HG02970 (cell line): ENCODE measurements at regions not wholly inside any gene's neighbourhood (a gene's known extent, or its start where the extent isn't known, plus 50 kb on each side); places are given as distances from the start of the nearest gene placed in this dataset.
"Not testable (repeated sequence)": the region's sequence is repeated elsewhere in the genome, so short reads cannot be mapped to it uniquely, and the experiment has no call there.

Experiments
- ATAC-seq: cut with Tn5 transposase; IDR thresholded peaks from one replicate; pipeline ENCODE4 v1.9.1; 2021; ENCODE audit warnings: mild to moderate bottlenecking, moderate library complexity, moderate number of reproducible peaks; ENCODE audit not compliant: unreplicated experiment, low FRiP score

- not testable (repeated sequence) for ATAC-seq
These were observed 93.2 kb upstream of the RPH3AL start, which contains the start of gene RFLNB for GRCh38 chr17:445839-446238. RFLNB (minus strand) TSS chr17:445939.

DNA sequence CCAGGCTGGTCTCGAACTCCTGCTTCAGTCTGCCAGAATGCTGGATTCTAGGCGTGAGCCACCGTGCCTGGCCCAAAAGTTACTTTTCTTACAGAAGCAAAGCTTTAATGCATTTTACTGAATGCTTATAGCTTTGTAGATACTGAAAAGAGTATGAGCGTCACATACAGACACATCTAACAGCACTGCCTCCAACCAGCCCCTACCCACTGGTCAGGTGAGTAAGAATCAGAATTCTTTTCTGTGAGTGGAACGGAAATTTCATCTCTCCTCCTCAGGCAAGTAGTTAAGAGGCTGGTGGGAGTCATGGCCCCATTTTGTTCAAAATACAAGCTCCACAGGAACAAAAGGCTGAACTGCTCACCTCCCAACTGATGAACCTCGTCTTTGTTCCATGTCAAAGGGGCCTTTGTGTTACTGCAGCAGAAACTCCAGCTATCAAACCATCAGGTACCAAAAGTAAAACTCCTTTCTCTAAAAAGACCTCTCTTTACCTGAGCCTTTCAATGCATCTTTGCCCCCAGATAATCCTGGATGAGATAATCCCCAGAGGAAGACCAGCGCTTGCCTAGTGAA, 92.4 kb upstream of the RPH3AL start:
- ATAC-seq = no peak

DNA sequence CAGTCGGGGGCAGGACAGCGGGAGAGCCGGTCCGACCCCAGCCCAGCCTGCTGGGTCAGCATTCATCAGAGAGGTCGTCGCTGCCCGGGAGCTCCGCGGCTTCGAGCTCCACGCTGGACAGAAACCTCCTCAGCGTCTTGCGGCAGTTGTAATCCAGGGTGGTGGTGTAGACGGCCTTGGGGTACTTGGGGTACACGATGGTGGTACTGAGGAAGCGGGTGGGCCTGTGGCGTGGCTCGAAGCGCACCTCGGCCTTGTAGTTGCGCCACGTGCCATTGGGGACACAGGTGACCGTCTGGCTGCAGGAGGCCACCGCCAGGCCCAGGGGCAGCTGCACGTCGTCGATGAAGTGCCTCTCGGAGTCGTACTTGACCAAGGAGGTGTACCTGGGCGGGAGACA, 90.5 kb upstream of the RPH3AL start:
- no peak for ATAC-seq

DNA sequence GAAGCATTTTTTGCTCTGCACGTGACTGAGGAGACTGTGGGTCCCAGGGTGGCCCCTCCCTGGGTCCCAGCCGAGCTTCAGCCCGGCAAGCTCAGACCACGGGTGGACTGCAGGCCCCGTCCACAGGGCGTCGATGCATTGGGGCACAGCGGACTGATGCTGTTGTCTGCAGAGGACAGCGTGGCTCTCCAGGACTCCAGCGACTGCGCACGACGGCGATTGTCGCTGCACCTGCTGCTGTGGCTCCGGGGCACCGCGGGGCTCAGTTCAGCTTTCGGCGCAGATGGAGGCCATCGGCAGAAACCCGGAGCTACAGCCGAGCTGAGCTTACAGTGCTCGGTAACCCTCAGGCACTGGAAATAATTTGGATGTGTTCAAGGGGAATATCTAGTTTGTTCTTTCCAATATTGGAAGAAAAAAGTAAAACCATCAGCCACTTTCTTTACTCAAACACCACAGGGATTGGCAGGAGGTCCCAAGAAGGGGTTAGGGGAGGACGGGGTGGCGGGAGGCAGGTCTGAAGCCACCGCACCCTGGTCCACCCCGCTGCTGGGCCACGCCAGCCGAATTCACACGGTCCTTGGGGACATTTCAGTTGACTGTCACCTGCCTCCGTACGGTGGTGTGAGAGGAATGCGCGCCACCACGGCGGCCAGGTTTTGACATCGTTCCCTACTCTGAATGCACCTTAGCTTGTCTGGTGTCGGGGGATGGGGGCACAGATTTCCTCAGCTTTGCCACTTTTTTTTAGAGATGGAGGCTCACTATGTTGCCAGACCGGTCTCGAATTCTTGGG, 88.7 kb upstream of the RPH3AL start:
- no peak for ATAC-seq

GRCh38 chr17:438191-438590, 85.6 kb upstream of the RPH3AL start:
- no peak for ATAC-seq

DNA sequence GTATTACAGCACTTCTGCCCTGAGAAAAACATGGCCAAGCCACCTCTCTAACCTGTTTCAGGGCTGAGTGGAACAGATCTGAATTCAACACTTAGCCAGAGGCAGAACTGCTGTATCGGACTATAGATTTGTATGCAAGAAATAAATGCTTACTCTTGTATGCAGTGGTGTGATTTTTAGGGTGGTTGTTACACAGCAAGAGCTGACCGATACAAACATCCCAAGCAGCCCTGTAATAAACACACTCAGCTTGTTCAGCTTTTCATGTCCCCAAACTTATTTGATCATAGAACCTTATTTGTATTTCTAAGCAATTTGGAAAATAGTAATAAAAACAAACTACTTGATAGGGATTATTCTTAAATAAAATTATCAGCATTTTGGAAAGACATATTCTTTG, 84.9 kb upstream of the RPH3AL start:
- no peak for ATAC-seq

- no peak for ATAC-seq
These were observed 84.0 kb upstream of the RPH3AL start for GRCh38 chr17:436571-436970.

DNA sequence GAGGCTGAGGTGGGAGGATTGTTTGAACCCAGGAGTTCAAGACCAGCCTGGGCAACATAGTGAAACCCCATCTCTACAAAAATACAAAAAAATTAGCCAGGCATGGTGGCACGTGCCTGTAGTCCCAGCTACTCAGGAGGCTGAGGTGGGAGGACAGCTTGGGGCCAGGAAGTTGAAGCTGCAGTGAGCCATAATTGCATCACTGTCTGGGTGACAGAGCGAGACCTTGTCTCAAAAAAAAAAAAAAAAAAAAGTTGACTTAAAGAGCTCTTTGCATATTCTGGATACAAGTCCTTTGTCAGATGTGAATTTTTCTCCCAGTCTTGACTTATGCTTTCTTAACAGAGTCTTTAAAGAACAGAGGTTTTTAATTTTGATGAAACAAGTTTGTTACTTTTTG, 79.9 kb upstream of the RPH3AL start:
- not testable (repeated sequence) for ATAC-seq

- no peak for ATAC-seq
These were observed 78.9 kb upstream of the RPH3AL start for GRCh38 chr17:431494-431893.

DNA sequence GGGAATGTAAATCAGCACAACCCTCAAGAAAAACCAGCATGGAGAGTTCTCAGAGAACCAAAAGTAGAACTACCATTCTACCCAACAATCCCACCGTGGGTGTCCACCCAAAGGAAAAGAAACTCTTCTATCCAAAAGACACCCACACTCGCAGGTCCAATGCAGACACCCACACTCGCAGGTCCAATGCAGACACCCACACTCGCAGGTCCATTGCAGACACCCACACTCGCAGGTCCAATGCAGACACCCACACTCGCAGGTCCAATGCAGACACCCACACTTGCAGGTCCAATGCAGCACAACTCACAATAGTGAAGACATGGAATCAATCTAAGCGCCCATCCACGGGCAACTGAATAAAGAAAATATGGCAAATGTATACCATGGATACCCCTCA, 77.0 kb upstream of the RPH3AL start:
- no peak for ATAC-seq

DNA sequence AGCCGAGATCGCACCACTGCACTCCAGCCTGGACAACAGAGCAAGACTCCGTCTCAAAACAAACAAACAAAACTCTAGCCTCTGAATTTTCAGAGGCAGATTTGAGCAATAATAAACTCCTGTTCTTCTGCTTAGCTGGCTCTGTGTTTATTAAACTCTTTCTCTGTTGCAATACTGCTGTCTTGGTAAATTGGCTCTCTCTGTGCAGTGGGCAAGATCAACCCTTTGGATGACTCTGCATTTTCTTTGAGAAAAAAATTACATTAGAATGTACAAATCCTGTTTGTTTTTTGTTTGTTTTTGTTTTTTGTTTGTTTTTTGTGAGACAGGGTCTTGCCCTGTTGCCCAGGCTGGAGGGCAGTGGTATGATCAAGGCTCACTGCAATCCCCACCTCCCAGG, 75.8 kb upstream of the RPH3AL start:
- no peak for ATAC-seq

GRCh38 chr17:427891-428290, 75.3 kb upstream of the RPH3AL start:
- ATAC-seq = no peak

DNA sequence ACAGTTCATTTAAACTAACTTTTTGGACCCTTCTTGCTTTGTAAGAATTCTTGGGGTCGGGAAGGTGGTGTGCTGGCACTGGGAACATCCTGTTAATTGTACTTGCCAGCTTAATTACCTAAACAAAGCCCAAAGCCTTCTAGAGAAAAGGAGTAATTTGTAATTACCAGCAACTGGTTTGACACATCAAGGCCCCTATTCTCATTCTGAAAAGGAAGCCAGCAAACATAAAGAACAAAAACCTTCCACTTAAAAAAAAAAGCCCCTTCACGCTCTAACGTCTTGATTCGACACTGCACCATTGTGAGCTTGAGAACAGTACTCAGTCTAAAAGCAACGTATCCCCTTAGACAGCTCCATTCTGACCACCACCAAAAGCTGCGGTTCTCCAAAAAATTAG, 74.7 kb upstream of the RPH3AL start:
- ATAC-seq = no peak

DNA sequence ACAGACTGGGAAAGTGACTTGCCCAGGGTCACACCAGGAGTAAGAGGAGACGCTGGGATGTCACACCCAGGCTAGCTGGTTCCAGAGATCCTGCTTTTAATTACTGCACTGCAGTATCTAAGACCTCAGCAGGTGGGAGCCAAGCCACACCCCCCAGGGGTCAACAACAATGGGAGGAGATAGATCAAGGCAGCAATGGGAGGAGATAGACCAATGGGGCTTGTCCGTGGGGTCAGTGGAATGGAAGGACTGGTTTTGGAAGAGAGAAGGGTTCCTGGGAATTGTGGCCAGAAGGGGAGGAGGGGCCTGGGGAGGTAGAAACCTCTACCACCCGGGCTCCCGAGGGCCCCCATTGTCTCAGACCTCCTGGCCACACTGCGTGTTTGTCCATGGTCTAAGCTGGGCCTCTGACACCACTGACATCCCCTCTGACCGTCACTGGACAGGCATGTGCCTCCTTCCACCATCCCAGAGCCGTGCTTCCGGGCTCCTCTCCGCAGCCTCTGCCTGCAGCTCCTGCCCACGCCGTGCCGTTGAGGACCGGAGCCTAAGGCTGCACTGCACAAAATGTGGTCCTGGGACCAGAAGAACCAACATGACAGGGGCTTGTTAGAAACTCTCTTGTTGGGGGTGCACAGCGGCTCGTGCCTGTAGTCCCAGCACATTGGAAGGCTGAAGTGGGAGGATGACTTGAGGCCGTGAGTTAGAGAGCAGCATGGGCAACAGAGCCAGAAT, 69.8 kb upstream of the RPH3AL start:
- no peak for ATAC-seq

- ATAC-seq = no peak
These were observed 68.0 kb upstream of the RPH3AL start for GRCh38 chr17:420479-421175.

DNA sequence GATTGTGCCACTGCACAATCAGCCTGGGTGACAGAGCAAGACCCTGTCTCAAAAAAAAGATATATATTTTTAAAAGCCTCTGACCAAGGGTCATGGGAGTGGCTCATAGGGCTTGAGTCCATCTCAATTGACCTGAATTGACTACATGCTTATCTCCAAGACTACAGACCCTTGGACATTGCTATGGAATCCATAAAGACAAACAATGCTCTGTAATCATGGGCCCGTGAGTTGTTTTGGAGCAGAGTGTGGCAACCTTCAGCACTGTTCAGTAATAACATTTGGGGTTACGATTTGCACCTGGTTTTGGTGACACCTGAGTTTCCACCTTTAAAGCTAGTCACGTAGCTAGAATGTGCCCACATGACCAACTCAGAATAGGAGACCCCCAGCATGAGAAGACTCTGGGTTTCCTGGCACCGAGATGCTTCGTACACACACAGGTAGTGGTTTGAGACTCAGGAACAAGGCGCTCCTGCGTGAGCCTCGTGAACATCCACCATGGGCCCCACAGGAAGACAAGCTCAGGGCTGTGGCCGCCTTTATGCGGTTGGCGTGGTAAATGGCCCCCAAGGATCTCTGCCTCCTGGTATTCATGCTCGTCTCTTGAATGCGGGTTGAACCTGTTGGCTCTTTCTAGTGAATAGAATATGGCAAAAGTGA, 66.6 kb upstream of the RPH3AL start:
- no peak for ATAC-seq

- ATAC-seq = no peak
These were observed 65.8 kb upstream of the RPH3AL start for GRCh38 chr17:418421-418751.

- no peak for ATAC-seq
These were observed 65.2 kb upstream of the RPH3AL start for GRCh38 chr17:417691-418420.

DNA sequence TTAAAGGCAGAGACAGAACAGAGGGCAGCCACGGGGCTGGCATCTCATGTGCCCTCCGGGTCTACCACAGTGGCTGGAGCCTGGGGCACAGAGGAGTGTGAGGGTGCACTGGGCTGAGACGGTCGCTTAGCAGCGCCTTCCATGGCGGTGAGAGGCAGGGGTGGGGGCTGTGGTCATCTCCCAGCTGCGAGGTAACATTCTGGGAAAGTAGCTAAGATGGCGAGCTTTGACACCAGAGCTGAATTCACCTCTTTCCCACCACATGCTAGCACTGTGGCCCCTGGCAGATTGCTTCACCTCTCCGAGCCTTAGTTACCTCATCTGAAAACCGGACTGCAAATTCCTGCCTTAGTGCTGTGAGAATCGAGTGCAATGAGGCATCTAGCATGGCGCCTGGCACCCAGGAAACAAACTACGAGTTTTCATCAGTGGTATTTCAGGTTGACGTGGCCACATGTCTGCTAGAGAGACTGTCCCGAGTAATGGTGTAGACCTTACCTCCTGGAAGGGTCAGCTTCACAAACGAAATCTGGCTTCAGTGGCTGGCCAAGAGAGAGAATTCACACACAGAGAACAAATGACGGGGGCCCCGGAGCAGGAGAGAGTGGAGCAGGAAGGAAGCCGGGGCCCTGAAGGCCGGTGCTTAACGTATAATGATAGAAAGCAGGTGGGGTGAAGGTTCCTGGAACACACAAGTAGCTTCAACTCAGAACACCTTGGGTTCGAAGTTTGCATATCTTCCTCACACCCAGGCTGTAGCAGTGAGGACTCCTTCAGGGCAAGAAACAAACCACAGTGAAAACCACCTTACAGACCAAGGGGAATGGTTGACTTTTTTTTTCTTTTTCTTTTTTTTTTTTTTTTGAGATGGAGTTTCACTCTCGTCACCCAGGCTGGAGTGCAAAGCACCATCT, 63.9 kb upstream of the RPH3AL start:
- ATAC-seq = no peak
